ENCODE measurements at regions not wholly inside any gene's neighbourhood (a gene's known extent, or its start where the extent isn't known, plus 50 kb on each side); places are given as distances from the start of the nearest gene placed in this dataset.

GRCh38 chr11:80028998-80029397 lies 588.2 kb upstream of the TENM4 start:
- ChIA-PET CTCF (no interaction called here), POLR2A (no interaction called here)
- H3K27ac ChIP-seq (ENCODE audit: low read length) = no peak overlapping the region
- no peaks in the 10 kb centered on the region for H3K9me3 ChIP-seq
- Mint-ChIP-seq H3K4me1 (no peaks in the 10 kb centered on the region), H3K27ac (no peak overlapping the region), H3K9me3 (peaks cover 0 to 7% (median 7%) of the 10 kb centered on the region in 3 donors), H3K36me3 (no peaks in the 10 kb centered on the region), H3K4me3 (no peak overlapping the region), H3K27me3 (no peaks in the 10 kb centered on the region)
- H3K27me3 ChIP-seq (replicated peaks in 1 of 2; ENCODE audit: control insufficient read depth in 2 of 2, extremely low read depth in 1 of 2, insufficient read depth in 2 of 2, low read length in 1 of 2) = no peaks in the 10 kb centered on the region
- H3K36me3 ChIP-seq (ENCODE audit: control insufficient read depth in 2 of 2, extremely low read depth in 1 of 2, insufficient read depth in 1 of 2, low read length in 1 of 2) = no peaks in the 10 kb centered on the region
- no peaks in the 10 kb centered on the region for H3K4me1 ChIP-seq (ENCODE audit: control insufficient read depth in 1 of 2, extremely low read depth in 1 of 2, insufficient read depth in 2 of 2, low read length in 2 of 2)
- H3K4me3 ChIP-seq (ENCODE audit: control insufficient read depth in 1 of 2, extremely low read depth in 1 of 2, low read length in 1 of 2) = no peak overlapping the region
- ATAC-seq (replicated peaks in 1 of 4) (no peak), DNase-seq (no peak)
- no CpG with 5 or more reads among the region's 3 CpGs for WGBS (ENCODE audit: insufficient coverage)

GRCh38 chr11:80024119-80024518 lies 583.3 kb upstream of the TENM4 start:
- H3K4me1 Mint-ChIP-seq = no peaks in the 10 kb centered on the region
- no peaks in the 10 kb centered on the region for H3K9me3 ChIP-seq
- CTCF ChIA-PET = no interaction called here
- no peak overlapping the region for H3K4me3 Mint-ChIP-seq
- POLR2A ChIA-PET = interaction anchor here in 1 of 2 donors (0.5 kb wide), 1 partner anchor 10 kb away, joined by 4 read pairs; no protein-coding TSS in a partner anchor
- WGBS (ENCODE audit: insufficient coverage) = 33% methylated on average over 1 of the region's 4 CpGs
- no peak overlapping the region for H3K27ac ChIP-seq (ENCODE audit: low read length)
- ATAC-seq (replicated peaks in 1 of 4) (no peak), DNase-seq (no peak)
- no peak overlapping the region for H3K4me3 ChIP-seq (ENCODE audit: control insufficient read depth in 1 of 2, extremely low read depth in 1 of 2, low read length in 1 of 2)
- peaks cover 7 to 17% (median 16%) of the 10 kb centered on the region in 3 donors for H3K9me3 Mint-ChIP-seq
- no peak overlapping the region for H3K27ac Mint-ChIP-seq
- no peaks in the 10 kb centered on the region for H3K27me3 Mint-ChIP-seq
- H3K4me1 ChIP-seq (ENCODE audit: control insufficient read depth in 1 of 2, extremely low read depth in 1 of 2, insufficient read depth in 2 of 2, low read length in 2 of 2) = no peaks in the 10 kb centered on the region
- no peaks in the 10 kb centered on the region for H3K36me3 Mint-ChIP-seq
- no peaks in the 10 kb centered on the region for H3K27me3 ChIP-seq (replicated peaks in 1 of 2; ENCODE audit: control insufficient read depth in 2 of 2, extremely low read depth in 1 of 2, insufficient read depth in 2 of 2, low read length in 1 of 2)
- H3K36me3 ChIP-seq (ENCODE audit: control insufficient read depth in 2 of 2, extremely low read depth in 1 of 2, insufficient read depth in 1 of 2, low read length in 1 of 2) = no peaks in the 10 kb centered on the region

- no peaks in the 10 kb centered on the region for H3K9me3 ChIP-seq
- Mint-ChIP-seq H3K4me3 (no peak overlapping the region), H3K27ac (no peak overlapping the region), H3K27me3 (no peaks in the 10 kb centered on the region), H3K4me1 (no peaks in the 10 kb centered on the region), H3K36me3 (no peaks in the 10 kb centered on the region), H3K9me3 (peaks cover 7 to 17% (median 16%) of the 10 kb centered on the region in 3 donors)
- ATAC-seq (replicated peaks in 1 of 4) = no peak
- H3K27me3 ChIP-seq (replicated peaks in 1 of 2; ENCODE audit: control insufficient read depth in 2 of 2, extremely low read depth in 1 of 2, insufficient read depth in 2 of 2, low read length in 1 of 2) = no peaks in the 10 kb centered on the region
- ChIA-PET POLR2A (interaction anchor here in 1 of 2 donors (0.5 kb wide), 1 partner anchor 9 kb away, joined by 4 read pairs; no protein-coding TSS in a partner anchor), CTCF (no interaction called here)
- no peak overlapping the region for H3K27ac ChIP-seq (ENCODE audit: low read length)
- DNase-seq = no peak
- no peaks in the 10 kb centered on the region for H3K36me3 ChIP-seq (ENCODE audit: control insufficient read depth in 2 of 2, extremely low read depth in 1 of 2, insufficient read depth in 1 of 2, low read length in 1 of 2)
- H3K4me3 ChIP-seq (ENCODE audit: control insufficient read depth in 1 of 2, extremely low read depth in 1 of 2, low read length in 1 of 2) = no peak overlapping the region
- no peaks in the 10 kb centered on the region for H3K4me1 ChIP-seq (ENCODE audit: control insufficient read depth in 1 of 2, extremely low read depth in 1 of 2, insufficient read depth in 2 of 2, low read length in 2 of 2)
Measured at GRCh38 chr11:80023386-80023785, 582.6 kb upstream of the TENM4 start.

DNA sequence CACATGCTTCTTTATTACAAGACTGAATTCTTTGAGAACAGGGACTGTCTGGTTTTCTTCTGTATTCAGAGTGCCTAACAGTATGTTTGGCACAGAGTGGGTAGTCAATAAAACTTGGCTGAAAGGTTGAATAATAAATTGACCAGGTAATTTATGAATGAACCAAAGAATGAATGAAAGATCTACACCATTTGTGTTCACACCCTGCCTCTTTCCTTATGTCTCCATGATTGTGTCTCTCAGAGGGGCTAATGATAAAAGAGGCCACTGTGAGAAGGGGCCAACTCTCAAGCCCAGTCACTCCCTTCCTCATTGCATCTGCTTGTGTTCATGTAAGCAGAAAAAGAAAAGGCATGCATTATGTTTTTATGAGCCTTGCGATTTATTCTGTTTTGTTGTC lies 569.7 kb upstream of the TENM4 start:
- ChIA-PET POLR2A (no interaction called here), CTCF (no interaction called here)
- no peaks in the 10 kb centered on the region for H3K36me3 Mint-ChIP-seq
- H3K27me3 Mint-ChIP-seq = no peaks in the 10 kb centered on the region
- H3K27ac ChIP-seq (ENCODE audit: low read length) = no peak overlapping the region
- DNase-seq = no peak
- no peak overlapping the region for H3K4me3 Mint-ChIP-seq
- H3K4me1 ChIP-seq (ENCODE audit: control insufficient read depth in 1 of 2, extremely low read depth in 1 of 2, insufficient read depth in 2 of 2, low read length in 2 of 2) = no peaks in the 10 kb centered on the region
- WGBS (ENCODE audit: insufficient coverage) = no CpG with 5 or more reads among the region's 1 CpG
- no peaks in the 10 kb centered on the region for H3K4me1 Mint-ChIP-seq
- no peaks in the 10 kb centered on the region for H3K9me3 ChIP-seq
- peaks cover 7 to 12% (median 9%) of the 10 kb centered on the region in 3 donors for H3K9me3 Mint-ChIP-seq
- no peaks in the 10 kb centered on the region for H3K27me3 ChIP-seq (replicated peaks in 1 of 2; ENCODE audit: control insufficient read depth in 2 of 2, extremely low read depth in 1 of 2, insufficient read depth in 2 of 2, low read length in 1 of 2)
- ATAC-seq (replicated peaks in 1 of 4) = no peak
- H3K27ac Mint-ChIP-seq = no peak overlapping the region
- no peaks in the 10 kb centered on the region for H3K36me3 ChIP-seq (ENCODE audit: control insufficient read depth in 2 of 2, extremely low read depth in 1 of 2, insufficient read depth in 1 of 2, low read length in 1 of 2)
- no peak overlapping the region for H3K4me3 ChIP-seq (ENCODE audit: control insufficient read depth in 1 of 2, extremely low read depth in 1 of 2, low read length in 1 of 2)

GRCh38 chr11:80009081-80009480 lies 568.3 kb upstream of the TENM4 start:
- Mint-ChIP-seq H3K27ac (no peak overlapping the region), H3K4me1 (no peaks in the 10 kb centered on the region), H3K9me3 (peaks cover 10 to 17% (median 13%) of the 10 kb centered on the region in 3 donors), H3K36me3 (no peaks in the 10 kb centered on the region), H3K4me3 (no peak overlapping the region), H3K27me3 (no peaks in the 10 kb centered on the region)
- CTCF ChIA-PET = no interaction called here
- WGBS (ENCODE audit: insufficient coverage) = no CpG with 5 or more reads among the region's 3 CpGs
- no peak for ATAC-seq (replicated peaks in 1 of 4)
- Histone ChIP-seq H3K27ac (ENCODE audit: low read length) (no peak overlapping the region), H3K27me3 (replicated peaks in 1 of 2; ENCODE audit: control insufficient read depth in 2 of 2, extremely low read depth in 1 of 2, insufficient read depth in 2 of 2, low read length in 1 of 2) (no peaks in the 10 kb centered on the region), H3K4me3 (ENCODE audit: control insufficient read depth in 1 of 2, extremely low read depth in 1 of 2, low read length in 1 of 2) (no peak overlapping the region), H3K36me3 (ENCODE audit: control insufficient read depth in 2 of 2, extremely low read depth in 1 of 2, insufficient read depth in 1 of 2, low read length in 1 of 2) (no peaks in the 10 kb centered on the region), H3K4me1 (ENCODE audit: control insufficient read depth in 1 of 2, extremely low read depth in 1 of 2, insufficient read depth in 2 of 2, low read length in 2 of 2) (no peaks in the 10 kb centered on the region), H3K9me3 (no peaks in the 10 kb centered on the region)
- POLR2A ChIA-PET = no interaction called here
- DNase-seq = no peak

GRCh38 chr11:80007616-80008015 lies 566.8 kb upstream of the TENM4 start:
- H3K9me3 ChIP-seq = no peaks in the 10 kb centered on the region
- no peaks in the 10 kb centered on the region for H3K4me1 ChIP-seq (ENCODE audit: control insufficient read depth in 1 of 2, extremely low read depth in 1 of 2, insufficient read depth in 2 of 2, low read length in 2 of 2)
- H3K27ac Mint-ChIP-seq = no peak overlapping the region
- WGBS (ENCODE audit: insufficient coverage) = no CpG with 5 or more reads among the region's 6 CpGs
- ChIA-PET CTCF (no interaction called here), POLR2A (no interaction called here)
- no peak overlapping the region for H3K4me3 Mint-ChIP-seq
- peaks cover 10 to 19% (median 13%) of the 10 kb centered on the region in 3 donors for H3K9me3 Mint-ChIP-seq
- no peaks in the 10 kb centered on the region for H3K27me3 ChIP-seq (replicated peaks in 1 of 2; ENCODE audit: control insufficient read depth in 2 of 2, extremely low read depth in 1 of 2, insufficient read depth in 2 of 2, low read length in 1 of 2)
- H3K4me1 Mint-ChIP-seq = no peaks in the 10 kb centered on the region
- no peaks in the 10 kb centered on the region for H3K36me3 ChIP-seq (ENCODE audit: control insufficient read depth in 2 of 2, extremely low read depth in 1 of 2, insufficient read depth in 1 of 2, low read length in 1 of 2)
- no peak for ATAC-seq (replicated peaks in 1 of 4)
- DNase-seq = no peak
- H3K4me3 ChIP-seq (ENCODE audit: control insufficient read depth in 1 of 2, extremely low read depth in 1 of 2, low read length in 1 of 2) = no peak overlapping the region
- no peaks in the 10 kb centered on the region for H3K27me3 Mint-ChIP-seq
- H3K36me3 Mint-ChIP-seq = no peaks in the 10 kb centered on the region
- no peak overlapping the region for H3K27ac ChIP-seq (ENCODE audit: low read length)

DNA sequence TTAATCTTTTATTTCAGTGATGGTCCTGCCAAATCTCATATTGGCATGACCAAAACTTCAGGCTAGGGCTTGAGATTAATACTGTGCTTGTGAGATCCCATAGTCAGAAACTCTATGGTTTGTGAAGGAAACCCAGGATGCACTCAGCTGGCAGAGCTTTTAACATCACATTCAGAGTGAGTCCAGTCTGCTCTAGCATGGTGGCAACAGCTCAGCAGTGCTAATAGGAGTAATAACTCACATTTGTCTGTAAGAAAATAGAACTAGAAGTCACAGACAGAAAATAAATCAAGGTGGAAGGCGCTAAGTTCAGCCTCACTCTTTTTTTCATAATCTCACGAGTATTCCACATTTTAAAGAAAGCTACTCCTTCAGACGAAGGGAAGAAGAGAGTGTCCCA lies 549.3 kb upstream of the TENM4 start:
- Mint-ChIP-seq H3K27ac (no peak overlapping the region), H3K4me1 (no peaks in the 10 kb centered on the region), H3K27me3 (no peaks in the 10 kb centered on the region), H3K36me3 (no peaks in the 10 kb centered on the region), H3K4me3 (no peak overlapping the region), H3K9me3 (peaks cover 0 to 6% (median 4%) of the 10 kb centered on the region in 3 donors)
- DNase-seq (no peak), ATAC-seq (replicated peaks in 1 of 4) (no peak)
- H3K27ac ChIP-seq (ENCODE audit: low read length) = no peak overlapping the region
- ChIA-PET POLR2A (no interaction called here), CTCF (no interaction called here)
- no peak overlapping the region for H3K4me3 ChIP-seq (ENCODE audit: control insufficient read depth in 1 of 2, extremely low read depth in 1 of 2, low read length in 1 of 2)
- WGBS (ENCODE audit: insufficient coverage) = 47% methylated on average over 3 of the region's 3 CpGs
- H3K36me3 ChIP-seq (ENCODE audit: control insufficient read depth in 2 of 2, extremely low read depth in 1 of 2, insufficient read depth in 1 of 2, low read length in 1 of 2) = no peaks in the 10 kb centered on the region
- no peaks in the 10 kb centered on the region for H3K27me3 ChIP-seq (replicated peaks in 1 of 2; ENCODE audit: control insufficient read depth in 2 of 2, extremely low read depth in 1 of 2, insufficient read depth in 2 of 2, low read length in 1 of 2)
- H3K9me3 ChIP-seq = no peaks in the 10 kb centered on the region
- H3K4me1 ChIP-seq (ENCODE audit: control insufficient read depth in 1 of 2, extremely low read depth in 1 of 2, insufficient read depth in 2 of 2, low read length in 2 of 2) = no peaks in the 10 kb centered on the region
